Upper lobe of left lung (tissue), 6 donors: ENCODE measurements at regions not wholly inside any gene's neighbourhood (a gene's known extent, or its start where the extent isn't known, plus 50 kb on each side); places are given as distances from the start of the nearest gene placed in this dataset.

ENCODE experiments used
- ATAC-seq, 2 donors: fragments of 200-7000 bp; cut with Tn5 transposase; one replicate each; pipeline ENCODE4 v1.9.1; 2022; ENCODE audit warnings: mild to moderate bottlenecking in 2 of 2, moderate library complexity in 2 of 2; ENCODE audit not compliant: low FRiP score in 2 of 2
- DNase-seq, 2 donors: peaks; one replicate each; pipeline ENCODE4 v3.0.0-alpha.2; 2019 to 2020
- H3K27ac ChIP-seq, 4 donors: fragments of 200-600 bp; sonication (generic); one replicate each; pipeline ENCODE4 v1.5.1; 2016 to 2019
- H3K27me3 ChIP-seq, 4 donors: fragments of 200-600 bp; sonication (generic); one replicate each; pipeline ENCODE4 v1.5.1; 2017 to 2019
- H3K36me3 ChIP-seq, 4 donors: fragments of 200-600 bp; sonication (generic); one replicate each; pipeline ENCODE4 v1.5.1; 2016 to 2019
- H3K4me1 ChIP-seq, 4 donors: fragments of 200-600 bp; sonication (generic); one replicate each; pipeline ENCODE4 v1.5.1; 2018 to 2019
- H3K4me3 ChIP-seq, 4 donors: fragments of 200-600 bp; sonication (generic); one replicate each; pipeline ENCODE4 v1.5.1; 2017 to 2019; ENCODE audit warnings: mild to moderate bottlenecking in 2 of 4, moderate library complexity in 1 of 4
- H3K9me3 ChIP-seq, 4 donors: fragments of 200-600 bp; sonication (generic); one replicate each; pipeline ENCODE4 v1.5.1; 2018 to 2019
- CTCF ChIP-seq, 6 experiments: fragments of 450-650 bp in 4 of 6; fragments of 200-600 bp in 2 of 6; sonication (generic) in 2 of 6; IDR thresholded peaks; one replicate each; pipeline ENCODE4 v1.5.1; 2016 to 2019; ENCODE audit warnings: antibody characterized with exemption in 6 of 6
- EP300 ChIP-seq, 4 donors: sonication (generic); formaldehyde crosslinking; IDR thresholded peaks; one replicate each; pipeline ENCODE4 v1.5.1; 2017; ENCODE audit warnings: antibody characterized with exemption in 4 of 4, control low read depth in 2 of 4
- POLR2A ChIP-seq, 4 donors: fragments of 450-650 bp; IDR thresholded peaks; one replicate each; pipeline ENCODE4 v1.5.1; 2016 to 2017; ENCODE audit warnings: antibody characterized with exemption in 4 of 4, mild to moderate bottlenecking in 2 of 4
- POLR2AphosphoS5 ChIP-seq, 2 donors: sonication (generic); formaldehyde crosslinking; IDR thresholded peaks; one replicate each; pipeline ENCODE4 v1.5.1; 2017; ENCODE audit warnings: antibody characterized with exemption in 2 of 2
- WGBS, 2 donors: methylation state at CpG; one replicate each; pipeline ENCODE4 v1.1.5; 2017 to 2018; 5-methylcytosine and 5-hydroxymethylcytosine counted together
- donor health status: DM: no; HTN: no; CAD: no; lungs with moderate emphysema.
- donor health status: DM: no; HTN: yes; CAD: no; lungs with severe emphysema.

- no peaks in the 10 kb centered on the region for H3K36me3 ChIP-seq
- ATAC-seq (no peak), DNase-seq (no peak)
- H3K9me3 ChIP-seq = no peaks in the 10 kb centered on the region
- WGBS, 2 donors = 85 to 87% methylated on average over 11 of the region's 11 CpGs
- no peak overlapping the region for H3K27ac ChIP-seq
- H3K27me3 ChIP-seq = no peaks in the 10 kb centered on the region
- no peak overlapping the region for H3K4me3 ChIP-seq
- TF ChIP-seq CTCF (IDR thresholded peaks at IDR 0.05) = no peak
- no peak for TF ChIP-seq EP300 (IDR thresholded peaks at IDR 0.05)
- no peak for TF ChIP-seq POLR2A (IDR thresholded peaks at IDR 0.05)
- no peak for TF ChIP-seq POLR2AphosphoS5 (IDR thresholded peaks at IDR 0.05)
- no peaks in the 10 kb centered on the region for H3K4me1 ChIP-seq
Measured at GRCh38 chr2:878245-878930, 72.3 kb upstream of the SNTG2 start.

- no peak for DNase-seq
- H3K27ac ChIP-seq = no peak overlapping the region
- H3K36me3 ChIP-seq = no peaks in the 10 kb centered on the region
- 93 to 94% methylated on average over 13 to 14 of the region's 14 CpGs for WGBS, 2 donors
- H3K27me3 ChIP-seq = no peaks in the 10 kb centered on the region
- H3K4me3 ChIP-seq = no peak overlapping the region
- no peaks in the 10 kb centered on the region for H3K9me3 ChIP-seq
- ATAC-seq = no peak
- H3K4me1 ChIP-seq = no peaks in the 10 kb centered on the region
- no peak for TF ChIP-seq POLR2A (IDR thresholded peaks at IDR 0.05)
- no peak for TF ChIP-seq CTCF (IDR thresholded peaks at IDR 0.05)
- no peak for TF ChIP-seq POLR2AphosphoS5 (IDR thresholded peaks at IDR 0.05)
- no peak for TF ChIP-seq EP300 (IDR thresholded peaks at IDR 0.05)
Measured at GRCh38 chr2:877747-878146, 72.9 kb upstream of the SNTG2 start.

GRCh38 chr2:875687-876615 is 74.7 kb upstream of the SNTG2 start:
- Histone ChIP-seq H3K9me3 (no peaks in the 10 kb centered on the region), H3K4me1 (no peaks in the 10 kb centered on the region), H3K4me3 (no peak overlapping the region), H3K36me3 (no peaks in the 10 kb centered on the region), H3K27ac (no peak overlapping the region), H3K27me3 (no peaks in the 10 kb centered on the region)
- ATAC-seq (no peak), DNase-seq (peak in 1 of 2 donors; percentile 38)
- TF ChIP-seq POLR2AphosphoS5 (IDR thresholded peaks at IDR 0.05) (no peak), EP300 (IDR thresholded peaks at IDR 0.05) (no peak)
- 88% methylated on average over 18 to 23 of the region's 23 CpGs for WGBS, 2 donors

GRCh38 chr2:873651-874580 is 76.7 kb upstream of the SNTG2 start:
- peaks cover 0 to 4% (median 0%) of the 10 kb centered on the region in 4 donors for H3K27me3 ChIP-seq
- 85 to 93% methylated on average over 10 to 27 of the region's 27 CpGs for WGBS, 2 donors
- no peak overlapping the region for H3K4me3 ChIP-seq
- H3K9me3 ChIP-seq = no peaks in the 10 kb centered on the region
- no peak for ATAC-seq
- TF ChIP-seq POLR2AphosphoS5 (IDR thresholded peaks at IDR 0.05) = no peak
- TF ChIP-seq POLR2A (IDR thresholded peaks at IDR 0.05) = no peak
- no peak for TF ChIP-seq CTCF (IDR thresholded peaks at IDR 0.05)
- TF ChIP-seq EP300 (IDR thresholded peaks at IDR 0.05) = no peak
- DNase-seq = peak in 1 of 2 donors; percentile 41
- no peak overlapping the region for H3K27ac ChIP-seq
- no peaks in the 10 kb centered on the region for H3K4me1 ChIP-seq
- H3K36me3 ChIP-seq = no peaks in the 10 kb centered on the region
